ENCODE measurements at regions not wholly inside any gene's neighbourhood (a gene's known extent, or its start where the extent isn't known, plus 50 kb on each side); places are given as distances from the start of the nearest gene placed in this dataset.
"Not testable (repeated sequence)": the region's sequence is repeated elsewhere in the genome, so short reads cannot be mapped to it uniquely, and the experiment has no call there.

GRCh38 chrX:27241981-27242380 is 221.2 kb downstream of the PPP4R3C start:
- no peaks in the 10 kb centered on the region for H3K79me2 ChIP-seq (ENCODE audit: insufficient read depth, low read length)
- H3K36me3 Mint-ChIP-seq, result no peaks in the 10 kb centered on the region
- intact Hi-C loops (cut with micrococcal nuclease), result no loop called here

GRCh38 chrX:27240042-27240441 is 223.1 kb downstream of the PPP4R3C start:
- H3K4me1 Mint-ChIP-seq; H4K20me1 ChIP-seq (ENCODE audit: insufficient read depth, low read length); H3K36me3 ChIP-seq (replicated peaks in 1 of 2; ENCODE audit: control insufficient read depth in 1 of 2, insufficient read depth in 2 of 2, low read length in 2 of 2); H3K79me2 ChIP-seq (ENCODE audit: insufficient read depth, low read length); H3K27me3 Mint-ChIP-seq (ENCODE audit: low read depth in 3 of 3); H3K36me3 Mint-ChIP-seq; H3K4me3 Mint-ChIP-seq; H3K9ac ChIP-seq (ENCODE audit: insufficient read depth, low read length, poor library complexity, severe bottlenecking); H2AFZ ChIP-seq (ENCODE audit: insufficient read depth, low read depth, low read length, poor library complexity, severe bottlenecking); DNase-seq; H3K27ac ChIP-seq (ENCODE audit: low read depth in 1 of 2, low read length in 2 of 2); H3K27me3 ChIP-seq (ENCODE audit: control insufficient read depth in 2 of 2, insufficient read depth in 2 of 2, low read length in 2 of 2); H3K27ac Mint-ChIP-seq; H3K4me2 ChIP-seq (replicated peaks; ENCODE audit: extremely low read depth, low read length, poor library complexity, severe bottlenecking); H3K4me1 ChIP-seq (ENCODE audit: control insufficient read depth in 1 of 2, insufficient read depth in 2 of 2, low read length in 2 of 2); intact Hi-C loops (cut with micrococcal nuclease); H3K4me3 ChIP-seq (replicated peaks in 1 of 3; ENCODE audit: low read depth in 2 of 3, low read length in 3 of 3): not testable (repeated sequence)
- H3K9me3 ChIP-seq (replicated peaks in 1 of 2; ENCODE audit: control insufficient read depth in 1 of 2, insufficient read depth in 1 of 2, low read length in 2 of 2), result peaks cover 8 to 11% of the 10 kb centered on the region in 2 donors
- no CpG with 5 or more reads among the region's 4 CpGs for WGBS (ENCODE audit: insufficient coverage)
- H3K9me3 Mint-ChIP-seq, result peaks cover 7 to 20% (median 16%) of the 10 kb centered on the region in 7 donors

More at GRCh38 chrX:27241981-27242380, 221.2 kb downstream of the PPP4R3C start:
- no peak overlapping the region for H3K4me2 ChIP-seq (replicated peaks; ENCODE audit: extremely low read depth, low read length, poor library complexity, severe bottlenecking)
- H3K4me1 ChIP-seq (ENCODE audit: control insufficient read depth in 1 of 2, insufficient read depth in 2 of 2, low read length in 2 of 2), result no peaks in the 10 kb centered on the region
- Mint-ChIP-seq H3K27me3 (ENCODE audit: low read depth in 3 of 3) (peaks cover 0 to 4% (median 0%) of the 10 kb centered on the region in 3 donors), H3K9me3 (peaks cover 7 to 20% (median 16%) of the 10 kb centered on the region in 7 donors), H3K27ac (no peak overlapping the region), H3K4me3 (no peak overlapping the region), H3K4me1 (no peaks in the 10 kb centered on the region)
- no peaks in the 10 kb centered on the region for H3K36me3 ChIP-seq (replicated peaks in 1 of 2; ENCODE audit: control insufficient read depth in 1 of 2, insufficient read depth in 2 of 2, low read length in 2 of 2)
- H4K20me1 ChIP-seq (ENCODE audit: insufficient read depth, low read length), result no peaks in the 10 kb centered on the region
- no peak overlapping the region for H3K27ac ChIP-seq (ENCODE audit: low read depth in 1 of 2, low read length in 2 of 2)
- no peak overlapping the region for H3K9ac ChIP-seq (ENCODE audit: insufficient read depth, low read length, poor library complexity, severe bottlenecking)
- no peak overlapping the region for H3K4me3 ChIP-seq (replicated peaks in 1 of 3; ENCODE audit: low read depth in 2 of 3, low read length in 3 of 3)
- no peak overlapping the region for H2AFZ ChIP-seq (ENCODE audit: insufficient read depth, low read depth, low read length, poor library complexity, severe bottlenecking)
- H3K9me3 ChIP-seq (replicated peaks in 1 of 2; ENCODE audit: control insufficient read depth in 1 of 2, insufficient read depth in 1 of 2, low read length in 2 of 2), result peaks cover 8 to 11% of the 10 kb centered on the region in 2 donors
- H3K27me3 ChIP-seq (ENCODE audit: control insufficient read depth in 2 of 2, insufficient read depth in 2 of 2, low read length in 2 of 2), result no peaks in the 10 kb centered on the region
- no peak for DNase-seq
- TF ChIP-seq CTCF (IDR thresholded peaks at IDR 0.05), result no peak

Measured in CD14-positive monocyte (primary cell).